GM19328 (cell line): ENCODE measurements at regions not wholly inside any gene's neighbourhood (a gene's known extent, or its start where the extent isn't known, plus 50 kb on each side); places are given as distances from the start of the nearest gene placed in this dataset.
"Not testable (repeated sequence)": the region's sequence is repeated elsewhere in the genome, so short reads cannot be mapped to it uniquely, and the experiment has no call there.

Experiments used
- ATAC-seq: cut with Tn5 transposase; IDR thresholded peaks from one replicate; pipeline ENCODE4 v1.9.1; 2021; ENCODE audit warnings: mild to moderate bottlenecking, moderate library complexity; ENCODE audit not compliant: unreplicated experiment

DNA sequence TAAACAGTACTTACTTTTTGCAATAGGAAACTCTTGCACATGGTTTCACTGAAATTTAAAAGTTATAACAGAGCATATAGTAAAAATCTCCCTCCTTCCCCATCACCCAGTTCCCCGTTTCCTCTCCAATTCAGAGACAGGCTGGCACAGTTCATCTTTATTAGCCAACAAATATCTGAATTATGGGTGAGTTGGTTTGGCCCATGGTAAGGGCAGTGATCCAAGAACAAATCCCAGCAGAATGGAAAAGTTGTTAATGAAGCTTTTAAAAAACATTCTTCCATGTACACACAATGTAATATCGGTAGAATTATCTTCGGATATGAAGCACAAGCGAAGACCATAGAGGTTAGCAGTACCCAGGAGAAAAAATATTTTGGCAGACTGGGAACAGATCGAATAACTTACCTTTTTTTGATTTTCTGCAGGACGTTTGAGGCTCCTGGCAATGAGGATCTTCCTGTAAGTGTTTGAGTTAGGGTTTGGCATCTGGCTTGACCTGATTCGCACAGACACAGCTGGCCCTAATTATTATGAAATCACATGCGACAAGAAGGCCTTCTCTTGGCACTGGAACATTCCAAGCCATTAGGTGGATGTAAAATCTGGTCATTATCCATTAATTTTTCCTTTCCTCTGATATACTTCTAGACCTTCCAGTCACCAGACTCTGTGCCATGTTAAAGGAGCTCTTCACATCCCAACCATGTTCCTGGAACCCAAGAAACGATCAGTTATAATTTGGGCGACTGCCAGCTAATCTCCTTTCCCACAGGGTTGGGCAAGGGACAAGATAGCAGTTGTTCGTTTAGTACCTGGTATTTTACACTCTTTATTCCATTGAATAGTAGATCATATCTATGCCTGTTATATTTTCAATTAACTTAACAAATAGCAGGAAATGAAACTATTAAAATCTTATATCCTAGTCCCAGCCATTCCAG, 139.4 kb upstream of the TSC22D1 start:
- no peak for ATAC-seq

GRCh38 chr13:44713788-44714469, 137.8 kb upstream of the TSC22D1 start:
- no peak for ATAC-seq

- ATAC-seq, result no peak
Observed at GRCh38 chr13:44711706-44712105, 135.6 kb upstream of the TSC22D1 start.

GRCh38 chr13:44710576-44710975, 134.4 kb upstream of the TSC22D1 start:
- no peak for ATAC-seq

- ATAC-seq, result not testable (repeated sequence)
Observed at GRCh38 chr13:44704811-44705210, 128.7 kb upstream of the TSC22D1 start.

GRCh38 chr13:44703371-44703770, 127.2 kb upstream of the TSC22D1 start:
- no peak for ATAC-seq

GRCh38 chr13:44698066-44698465, 121.9 kb upstream of the TSC22D1 start:
- no peak for ATAC-seq

DNA sequence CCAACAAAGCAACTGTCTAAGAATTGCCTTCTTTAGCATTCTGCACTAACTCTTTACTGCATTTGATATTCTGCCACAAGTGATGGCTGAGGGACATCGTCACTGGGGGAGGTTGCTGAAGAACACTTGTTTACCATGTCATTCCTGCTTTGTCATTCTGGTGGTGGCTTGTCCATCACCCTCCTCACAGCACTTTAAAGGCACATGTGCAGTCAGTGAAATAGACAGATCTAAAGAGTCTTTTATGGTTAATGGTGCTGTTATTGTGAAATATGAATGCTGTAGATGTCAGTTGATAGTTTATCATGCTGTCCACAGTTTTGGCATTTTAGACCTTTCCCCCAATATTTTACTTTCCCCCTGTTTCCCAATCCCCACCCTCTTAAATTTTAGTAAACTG, 120.9 kb upstream of the TSC22D1 start:
- ATAC-seq, result no peak

DNA sequence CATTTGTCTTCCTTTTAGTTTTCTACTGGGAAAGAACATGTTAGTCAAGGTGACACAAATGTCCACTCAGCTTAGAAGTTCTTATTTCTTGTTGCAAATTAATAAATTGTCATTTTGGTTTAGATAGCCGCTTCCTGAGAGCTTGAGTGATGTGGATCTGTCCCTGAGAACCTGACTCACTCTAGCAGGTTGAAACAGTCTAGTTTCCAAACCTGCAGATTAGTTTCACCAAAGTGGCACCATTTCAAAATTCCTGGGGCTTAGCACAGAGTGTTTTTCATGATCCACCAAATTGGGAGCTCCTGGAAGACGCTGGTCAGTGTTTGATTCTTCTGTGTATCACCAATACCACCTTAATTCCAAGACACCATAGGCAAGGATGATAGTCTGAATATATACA, 119.4 kb upstream of the TSC22D1 start:
- ATAC-seq, result no peak

DNA sequence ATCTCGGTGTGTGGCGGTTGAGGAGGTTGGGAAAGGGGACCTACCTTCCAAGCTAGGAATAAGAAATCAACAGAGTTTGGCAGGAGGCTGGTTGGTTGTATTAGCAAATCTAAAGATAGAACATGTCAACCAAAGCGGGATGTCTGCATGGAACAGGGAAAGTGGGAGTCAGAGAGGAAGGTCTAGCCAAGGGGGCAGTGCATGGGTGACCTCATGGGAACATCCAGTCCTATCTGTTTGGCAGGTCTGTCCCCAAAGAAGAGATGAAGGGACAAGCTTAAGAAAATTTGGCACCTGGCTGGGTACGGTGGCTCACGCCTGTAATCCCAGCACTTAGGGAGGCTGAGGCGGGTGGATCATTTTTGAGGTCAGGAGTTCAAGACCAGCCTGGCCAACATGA, 118.7 kb upstream of the TSC22D1 start:
- no peak for ATAC-seq

- no peak for ATAC-seq
Observed at GRCh38 chr13:44694291-44694690, 118.2 kb upstream of the TSC22D1 start.

- no peak for ATAC-seq
Observed at GRCh38 chr13:44693156-44693764, 117.1 kb upstream of the TSC22D1 start.

- no peak for ATAC-seq
Observed at GRCh38 chr13:44692173-44692713, 116.1 kb upstream of the TSC22D1 start.

DNA sequence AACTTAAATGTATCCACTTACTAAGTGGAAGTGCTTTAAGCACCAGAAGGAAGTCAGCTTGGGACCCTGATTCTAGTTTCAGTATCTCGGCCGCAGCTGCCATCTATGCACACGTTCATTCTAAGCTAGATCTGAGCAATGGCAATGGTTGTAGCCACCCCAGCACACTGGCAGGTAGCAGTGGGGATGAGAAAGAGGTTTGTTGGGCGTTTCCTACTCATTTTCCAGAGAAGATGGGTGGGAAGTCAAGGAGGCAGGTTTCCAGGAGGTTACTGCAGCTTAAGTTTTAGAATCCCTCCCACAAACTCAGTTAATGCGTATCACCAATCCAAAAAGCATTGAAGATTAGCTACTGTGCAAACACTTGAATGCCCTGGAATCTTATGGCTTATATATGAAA, 114.2 kb upstream of the TSC22D1 start:
- no peak for ATAC-seq

DNA sequence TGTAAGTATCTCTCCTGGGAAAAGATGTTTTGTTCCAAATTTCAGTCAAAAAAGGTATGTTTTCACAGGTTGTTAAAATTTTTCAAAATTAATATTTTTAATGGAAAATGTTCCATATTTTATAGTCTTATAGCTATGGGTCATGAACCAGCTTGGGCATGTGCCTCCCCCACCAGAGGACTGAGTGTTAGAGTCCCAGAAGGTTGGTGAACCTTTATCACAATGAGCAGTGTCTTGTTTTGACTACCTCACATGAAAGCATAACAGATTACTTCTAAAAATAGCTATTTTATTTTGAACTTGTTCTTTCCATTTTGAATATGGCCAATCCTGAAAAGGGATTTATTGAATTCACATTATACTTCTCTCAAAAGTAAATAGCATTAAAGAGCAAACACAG, 112.5 kb upstream of the TSC22D1 start:
- no peak for ATAC-seq

DNA sequence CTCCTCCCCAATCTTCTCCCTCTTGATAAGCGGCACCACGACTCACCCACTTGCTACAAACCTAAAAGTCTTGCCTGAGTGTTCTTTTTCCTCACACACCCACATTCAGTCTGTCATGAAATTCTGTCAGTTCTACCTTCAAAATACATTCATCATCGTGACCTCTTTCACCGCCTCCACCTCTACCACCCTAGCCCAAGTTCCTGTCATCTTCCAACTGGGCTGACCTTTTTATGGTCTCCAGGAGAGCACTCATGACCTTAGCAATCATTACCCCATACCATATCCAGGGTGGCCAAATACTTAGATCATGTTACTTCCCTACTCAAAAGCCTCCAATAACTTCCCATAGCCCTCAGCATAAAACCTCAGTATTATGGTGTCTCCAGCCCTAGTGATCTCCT, 110.4 kb upstream of the TSC22D1 start:
- no peak for ATAC-seq

DNA sequence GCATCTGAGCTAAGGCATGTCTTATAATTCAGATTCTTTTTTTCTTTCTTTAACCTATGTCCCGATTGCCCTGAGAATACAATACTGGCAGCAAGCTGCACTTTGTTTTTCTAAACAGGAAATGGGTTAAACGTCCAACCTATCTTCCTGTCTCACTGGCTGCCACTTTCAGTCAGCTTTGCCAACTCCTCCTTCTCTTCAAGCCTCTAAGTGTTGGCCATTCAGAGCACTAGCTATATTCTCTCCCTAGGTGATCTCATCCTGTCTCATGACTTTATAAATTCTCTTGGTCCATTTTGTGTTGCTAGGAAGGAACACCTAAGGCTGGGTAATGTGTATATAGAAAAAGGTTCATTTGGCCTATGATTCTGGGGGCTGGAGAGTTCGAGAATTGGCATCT, 109.5 kb upstream of the TSC22D1 start:
- ATAC-seq, result no peak

- not testable (repeated sequence) for ATAC-seq
Observed at GRCh38 chr13:44682416-44682815, 106.3 kb upstream of the TSC22D1 start.

GRCh38 chr13:44680746-44681355, 104.7 kb upstream of the TSC22D1 start:
- ATAC-seq, result no peak

GRCh38 chr13:44679597-44679996, 103.5 kb upstream of the TSC22D1 start:
- ATAC-seq, result no peak

DNA sequence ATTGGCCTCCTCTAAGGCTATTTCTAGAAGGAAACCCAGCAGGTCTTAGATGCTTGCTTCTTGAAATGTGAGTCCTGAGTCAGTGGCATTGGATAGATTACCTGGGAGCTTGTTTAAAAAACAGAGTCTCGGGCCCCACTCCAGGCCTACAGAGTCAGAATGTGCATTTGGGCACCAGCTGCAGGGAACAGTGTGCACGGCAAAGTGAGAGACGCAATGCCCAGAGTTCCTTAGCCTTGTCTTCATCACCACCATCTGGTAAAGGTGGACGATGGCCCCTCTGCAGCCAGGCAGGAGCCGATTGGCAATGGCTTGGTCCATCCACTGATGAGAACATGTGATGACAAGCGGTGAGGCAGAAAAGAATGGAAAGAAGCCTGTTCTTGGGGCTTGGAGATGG, 102.1 kb upstream of the TSC22D1 start:
- no peak for ATAC-seq
